Dermis blood vessel endothelial cell (primary cell): ENCODE measurements at regions not wholly inside any gene's neighbourhood (a gene's known extent, or its start where the extent isn't known, plus 50 kb on each side); places are given as distances from the start of the nearest gene placed in this dataset.
"Not testable (repeated sequence)": the region's sequence is repeated elsewhere in the genome, so short reads cannot be mapped to it uniquely, and the experiment has no call there.

ENCODE experiments used
- DNase-seq: peaks from one replicate; pipeline ENCODE4 v3.0.0; 2010

DNA sequence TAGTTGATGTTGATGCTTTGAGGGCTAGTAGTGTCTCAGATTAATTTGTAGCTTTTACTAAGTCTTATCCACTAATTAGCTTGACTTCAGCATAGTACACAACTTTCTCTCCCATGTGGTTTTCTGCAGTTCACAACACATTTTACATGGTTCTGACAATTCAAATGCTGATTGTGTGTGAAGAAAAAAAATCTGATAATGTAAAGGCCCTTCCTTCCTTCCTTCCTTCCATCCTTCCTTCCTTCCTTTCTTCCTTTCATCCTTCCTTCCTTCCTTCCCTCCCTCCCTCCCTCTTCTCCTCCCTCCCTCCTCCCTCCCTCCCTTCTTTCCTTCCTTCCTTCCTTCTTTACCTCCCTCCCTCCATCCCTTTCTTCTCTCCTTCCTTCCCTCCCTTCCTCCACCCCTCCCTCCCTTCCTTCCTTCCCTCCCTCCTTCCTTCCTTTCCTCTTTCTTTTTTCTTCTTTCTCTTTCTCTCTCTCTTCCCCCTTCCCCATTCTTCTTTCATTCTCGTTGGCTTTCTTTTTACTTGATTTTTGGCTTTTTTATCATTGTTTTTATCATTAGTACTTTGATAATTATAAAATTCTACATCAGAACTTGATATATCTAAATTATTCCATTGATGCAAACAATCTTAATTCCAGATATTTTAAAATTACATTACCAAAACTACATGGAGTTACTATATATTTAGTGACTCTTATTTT, 1415.6 kb downstream of the LRFN5 start:
- DNase-seq: no peak

DNA sequence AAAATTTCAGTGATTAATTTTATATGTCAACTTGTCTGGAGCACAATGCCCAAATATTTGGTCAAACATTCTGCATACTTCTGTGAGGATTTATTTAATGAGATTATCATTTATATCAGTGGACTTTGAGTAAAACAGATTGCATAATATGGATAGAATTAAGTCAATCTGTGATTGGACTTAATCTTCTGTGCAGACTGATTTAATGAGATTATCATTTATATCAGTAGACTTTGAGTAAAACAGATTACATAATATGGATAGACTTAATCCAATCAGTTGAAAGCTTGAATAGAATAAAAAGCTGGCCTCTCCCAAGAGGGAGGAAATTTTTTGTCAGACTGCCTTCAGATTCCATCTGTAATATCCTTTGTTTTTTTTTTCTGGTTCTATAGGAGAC, 1413.2 kb downstream of the LRFN5 start:
- no peak for DNase-seq

DNA sequence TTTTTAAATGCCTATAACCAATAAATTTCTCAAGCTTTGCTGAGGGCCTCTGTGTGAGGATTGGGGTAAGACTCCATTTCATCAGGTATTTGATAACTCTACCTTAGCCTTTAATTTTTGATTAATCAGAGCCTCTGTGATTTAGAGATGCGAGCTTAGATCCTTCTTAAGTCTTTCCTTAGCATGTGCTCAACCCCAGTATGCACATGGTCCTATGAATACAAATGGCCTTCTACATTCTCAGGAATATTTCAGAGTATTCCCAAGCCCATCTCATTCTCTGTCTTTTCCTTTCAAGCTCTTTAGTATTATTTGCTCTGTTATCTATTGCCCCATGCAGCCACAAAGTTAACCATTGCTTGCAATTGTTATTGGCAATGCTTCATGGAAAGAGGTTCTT, 1407.7 kb downstream of the LRFN5 start:
- DNase-seq: no peak

DNA sequence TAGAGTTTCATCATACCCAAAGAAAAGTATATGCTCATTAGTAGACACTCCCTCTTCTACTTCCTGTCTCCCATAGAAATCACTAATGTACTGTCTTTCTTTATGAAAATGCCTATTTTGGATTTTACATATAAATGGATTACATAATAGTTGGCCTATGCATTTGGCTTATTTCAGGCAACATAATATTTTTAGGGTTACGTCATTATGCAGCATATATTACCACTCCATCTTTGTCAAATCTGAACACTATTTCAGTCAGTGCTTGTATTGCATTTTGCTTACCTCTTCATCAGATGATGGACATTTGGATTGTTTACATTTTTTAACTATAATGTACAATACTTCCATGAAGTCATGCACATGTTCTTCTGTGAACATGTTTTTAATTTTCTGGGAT, 1406.1 kb downstream of the LRFN5 start:
- DNase-seq: no peak

DNA sequence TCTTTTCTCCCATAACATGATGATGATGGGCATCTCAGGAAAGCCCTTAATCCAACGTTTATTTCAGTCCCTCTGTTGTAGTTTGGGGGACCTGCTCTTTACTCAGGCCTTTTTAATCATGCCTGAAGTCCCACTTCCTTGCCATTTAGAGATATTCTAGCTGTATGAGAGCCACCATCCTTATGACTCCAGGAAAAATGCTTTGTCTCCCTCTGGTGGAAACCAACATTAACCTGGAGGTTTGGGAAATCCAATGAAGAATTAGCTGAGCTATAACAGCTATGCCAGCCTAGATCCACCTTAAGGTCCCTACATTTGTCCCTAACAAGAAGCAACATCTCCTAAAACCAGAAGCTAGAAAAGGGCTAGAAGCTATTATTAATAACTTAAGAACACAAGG, 1399.1 kb downstream of the LRFN5 start:
- no peak for DNase-seq

DNA sequence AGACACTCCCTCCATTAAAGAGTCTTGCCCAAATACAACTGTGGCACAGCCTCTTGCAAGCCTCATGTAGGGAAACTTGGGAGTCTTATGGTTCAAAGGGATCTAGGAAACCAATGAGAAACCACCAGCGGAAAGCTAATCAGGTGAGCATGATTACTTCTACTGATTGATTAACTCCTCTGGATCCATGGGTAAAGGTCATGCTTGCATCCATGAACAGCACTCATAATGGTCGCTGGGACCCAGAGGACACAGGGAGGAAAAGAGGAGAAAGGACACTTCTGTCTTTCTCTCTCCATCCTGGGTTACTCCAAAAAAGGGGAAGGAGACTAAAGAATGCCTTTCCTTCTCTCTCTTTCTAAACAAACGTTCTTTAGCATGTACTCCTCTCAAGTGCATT, 1397.2 kb downstream of the LRFN5 start:
- DNase-seq: peak; percentile 1

DNA sequence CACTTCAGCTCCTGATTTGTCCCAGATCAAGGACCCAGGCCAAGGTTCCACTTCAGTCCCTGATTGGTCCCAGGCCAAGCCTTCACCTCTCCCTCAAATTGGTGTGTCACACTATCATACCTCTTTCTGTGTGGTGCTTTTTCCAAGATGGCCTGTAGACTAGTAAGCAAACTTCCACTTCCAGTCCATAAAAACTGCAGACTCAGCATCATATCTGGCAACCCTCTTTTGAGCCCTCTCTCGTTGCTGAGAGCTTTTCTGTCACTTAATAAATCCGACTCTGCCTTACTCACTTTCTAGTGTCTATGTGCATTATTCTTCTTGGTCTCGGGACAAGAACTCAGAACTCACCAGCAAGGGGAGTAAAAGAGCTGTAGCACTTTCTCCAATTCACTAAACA, 1395.1 kb downstream of the LRFN5 start:
- DNase-seq: no peak

DNA sequence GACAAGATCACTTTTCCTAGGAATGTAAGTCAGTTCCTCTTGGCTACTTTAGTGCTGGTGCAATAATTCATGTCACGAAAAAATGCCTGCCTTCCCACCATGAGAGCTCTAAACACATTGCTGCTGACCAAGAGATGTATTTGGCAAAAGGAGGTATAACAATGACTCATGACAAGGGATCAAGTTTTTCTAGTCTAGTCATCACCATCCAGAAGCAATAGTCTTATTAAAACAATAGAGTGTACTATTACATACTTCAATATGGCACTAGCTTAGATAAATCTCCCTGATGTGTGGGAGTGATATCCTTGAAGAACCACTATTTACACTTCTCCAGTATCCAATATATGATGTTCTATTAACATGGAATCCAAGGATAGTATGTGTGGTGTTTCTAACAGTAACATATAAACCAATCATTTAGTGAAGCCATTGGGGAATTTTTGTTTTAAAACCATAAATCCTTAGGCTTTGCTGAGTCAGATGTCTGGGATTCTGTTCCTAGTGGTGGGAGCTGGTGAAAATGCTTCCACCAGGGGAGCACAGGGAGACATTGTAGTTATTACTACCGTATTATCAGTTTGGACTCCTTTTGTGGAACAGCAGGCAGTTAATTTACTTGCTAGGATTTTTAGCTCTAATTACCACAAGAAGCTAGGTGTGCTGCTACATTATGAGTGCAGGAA, 1387.5 kb downstream of the LRFN5 start:
- DNase-seq: no peak

DNA sequence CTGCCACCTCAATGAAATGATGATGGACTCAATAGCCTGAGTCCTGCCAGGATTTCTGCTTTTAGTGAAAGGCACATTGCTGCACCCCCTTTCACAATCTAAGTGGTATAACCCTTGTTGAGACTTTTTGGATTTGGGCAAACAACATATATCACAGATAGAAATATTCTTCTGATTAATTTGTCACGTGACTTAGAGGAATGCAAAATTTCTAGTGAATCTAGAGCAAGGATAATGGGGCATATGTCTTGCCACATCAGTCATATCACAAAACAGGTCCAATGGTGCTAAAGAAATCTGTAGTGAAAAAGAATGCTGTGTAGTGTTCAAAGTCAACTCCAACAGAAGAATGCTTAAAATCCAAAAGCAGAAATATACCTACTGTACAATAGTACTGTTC, 1386.3 kb downstream of the LRFN5 start:
- no peak for DNase-seq

DNA sequence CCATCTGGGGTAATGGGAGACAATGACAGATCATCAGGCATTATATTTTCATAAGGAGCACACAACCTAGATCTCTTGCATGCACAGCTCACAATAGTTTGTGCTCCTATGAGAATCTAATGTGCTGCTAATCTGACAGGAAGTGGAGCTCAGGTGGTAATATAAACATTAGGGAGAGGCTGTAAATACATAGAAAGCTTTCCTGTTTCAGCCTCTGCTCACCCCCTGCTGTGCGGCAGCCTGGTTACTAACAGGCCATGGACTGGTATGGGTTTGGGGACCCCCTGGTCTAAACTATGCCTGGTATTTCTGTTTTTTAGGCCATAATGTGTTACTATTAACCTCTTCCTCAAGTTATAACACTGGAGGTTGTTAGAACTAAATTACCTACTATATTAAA, 1373.7 kb downstream of the LRFN5 start:
- no peak for DNase-seq

DNA sequence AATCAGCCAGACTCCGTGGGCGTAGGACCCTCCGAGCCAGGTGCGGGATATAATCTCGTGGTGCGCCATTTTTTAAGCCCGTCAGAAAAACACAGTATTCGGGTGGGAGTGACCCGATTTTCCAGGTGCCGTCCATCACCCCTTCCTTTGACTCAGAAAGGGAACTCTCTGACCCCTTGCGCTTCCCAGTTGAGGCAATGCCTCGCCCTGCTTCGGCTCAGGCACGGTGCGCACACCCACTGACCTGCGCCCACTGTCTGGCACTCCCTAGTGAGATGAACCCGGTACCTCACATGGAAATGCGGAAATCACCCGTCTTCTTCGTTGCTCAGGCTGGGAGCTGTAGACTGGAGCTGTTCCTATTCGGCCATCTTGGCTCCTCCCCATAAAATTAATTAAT, 1366.5 kb downstream of the LRFN5 start:
- DNase-seq: not testable (repeated sequence)

DNA sequence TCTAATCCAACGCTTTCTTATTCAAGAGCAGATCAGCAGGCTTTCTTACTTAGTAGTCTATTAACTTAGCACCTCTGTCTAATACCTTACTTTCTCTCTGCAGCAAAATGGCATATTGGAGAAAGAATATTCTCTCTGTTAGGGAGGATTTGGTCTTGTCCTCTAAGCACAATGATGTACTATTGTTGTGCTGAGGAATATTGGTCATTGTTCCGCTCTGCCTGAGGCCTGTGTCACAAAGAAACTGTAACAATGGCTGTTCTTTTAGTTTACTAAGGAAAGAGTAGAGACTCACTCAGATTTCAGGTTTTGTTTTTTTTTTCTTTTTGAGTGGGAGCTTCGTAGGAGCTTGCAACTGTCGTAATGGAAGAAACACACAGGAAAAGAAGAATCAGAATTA, 1358.8 kb downstream of the LRFN5 start:
- DNase-seq: no peak

DNA sequence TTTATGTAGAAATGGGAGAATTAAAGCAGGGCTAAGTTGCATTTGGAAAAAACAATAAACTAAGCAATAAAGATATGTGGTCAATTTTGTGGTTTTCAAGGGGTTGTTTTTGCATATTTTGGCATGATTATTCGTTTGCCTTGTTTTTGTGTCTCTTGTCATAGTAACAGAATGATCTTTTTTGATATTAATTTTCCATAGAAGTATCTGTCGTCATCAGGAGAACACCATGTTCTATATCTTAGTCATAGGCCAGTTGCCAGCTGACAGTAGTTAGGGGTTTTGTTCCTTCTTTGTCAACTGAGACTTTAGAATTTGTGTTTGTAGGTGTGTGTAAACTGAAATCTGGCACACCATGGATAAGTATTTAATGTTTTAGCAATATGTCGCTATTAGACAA, 1354.8 kb downstream of the LRFN5 start:
- DNase-seq: no peak

DNA sequence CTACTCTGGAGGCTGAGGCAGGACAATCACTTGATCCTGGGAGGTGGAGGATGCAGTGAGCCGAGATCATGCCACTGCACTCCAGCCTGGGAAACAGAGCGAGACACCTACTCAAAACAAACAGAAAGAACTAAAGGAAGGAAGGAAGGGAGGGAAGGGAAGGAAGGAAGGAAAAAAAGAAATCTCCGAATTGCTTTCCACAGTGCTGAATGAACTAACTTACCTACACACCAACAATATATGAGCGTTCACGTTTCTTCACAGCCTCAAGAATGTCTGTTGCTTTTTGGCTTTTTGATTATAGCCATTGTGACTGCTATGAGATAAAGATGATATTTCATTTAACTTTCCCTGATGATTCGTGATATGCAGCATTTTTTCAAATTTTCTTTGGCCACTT, 1343.7 kb downstream of the LRFN5 start:
- DNase-seq: no peak

DNA sequence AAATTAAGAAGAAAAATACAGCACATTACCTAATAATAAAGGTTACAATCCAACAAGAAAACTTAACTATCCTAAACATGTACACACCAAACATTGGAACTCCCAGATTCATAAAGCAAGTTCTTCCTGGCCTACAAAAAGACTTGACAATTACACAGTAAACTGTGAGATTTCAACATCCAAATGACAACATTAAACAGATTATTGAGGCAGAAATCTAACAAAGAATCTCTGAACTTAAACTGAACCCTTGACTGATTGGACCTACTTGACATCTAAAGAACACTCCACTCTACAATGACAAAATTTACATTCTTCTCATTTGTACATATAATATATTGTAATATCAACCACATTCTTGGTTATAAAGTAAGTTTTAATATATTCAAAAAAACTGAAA, 1341.3 kb downstream of the LRFN5 start:
- DNase-seq: no peak

DNA sequence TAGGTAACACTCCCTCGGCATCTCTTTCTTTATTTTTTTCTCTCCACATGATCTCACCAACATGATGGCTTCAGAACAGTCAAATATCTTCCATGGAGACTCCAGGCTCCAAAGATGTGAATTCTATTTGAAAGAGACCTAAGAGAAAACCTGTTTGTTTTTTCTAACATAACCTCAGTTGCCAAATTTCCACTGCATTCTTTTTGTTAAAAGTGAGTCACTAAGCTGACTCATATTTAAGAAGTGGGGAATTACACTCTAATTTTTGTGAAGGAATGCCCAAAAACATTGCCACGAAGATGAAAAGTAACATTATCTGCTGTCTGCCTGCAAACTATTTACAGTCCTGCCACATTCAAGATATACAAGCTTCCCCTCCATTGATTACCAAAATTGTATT, 1337.6 kb downstream of the LRFN5 start:
- DNase-seq: no peak

DNA sequence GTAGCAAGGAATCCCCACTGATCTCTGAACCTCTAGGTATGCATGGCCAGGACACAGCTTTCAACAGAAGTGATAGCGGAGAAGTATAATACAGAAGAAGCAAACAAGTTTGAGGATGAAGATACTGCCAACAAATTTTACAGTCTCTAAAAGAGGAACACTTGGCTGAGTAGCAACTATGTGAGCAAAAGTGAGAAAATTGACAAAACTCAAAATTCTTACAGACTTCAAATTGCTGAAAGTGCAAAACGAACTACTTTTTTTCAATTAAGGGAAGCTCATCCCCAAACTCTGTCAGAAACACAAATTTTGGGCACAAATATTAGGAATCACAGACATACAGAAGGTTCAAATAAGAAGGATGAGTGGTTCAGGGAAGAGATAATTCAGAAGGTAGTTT, 1324.6 kb downstream of the LRFN5 start:
- no peak for DNase-seq

DNA sequence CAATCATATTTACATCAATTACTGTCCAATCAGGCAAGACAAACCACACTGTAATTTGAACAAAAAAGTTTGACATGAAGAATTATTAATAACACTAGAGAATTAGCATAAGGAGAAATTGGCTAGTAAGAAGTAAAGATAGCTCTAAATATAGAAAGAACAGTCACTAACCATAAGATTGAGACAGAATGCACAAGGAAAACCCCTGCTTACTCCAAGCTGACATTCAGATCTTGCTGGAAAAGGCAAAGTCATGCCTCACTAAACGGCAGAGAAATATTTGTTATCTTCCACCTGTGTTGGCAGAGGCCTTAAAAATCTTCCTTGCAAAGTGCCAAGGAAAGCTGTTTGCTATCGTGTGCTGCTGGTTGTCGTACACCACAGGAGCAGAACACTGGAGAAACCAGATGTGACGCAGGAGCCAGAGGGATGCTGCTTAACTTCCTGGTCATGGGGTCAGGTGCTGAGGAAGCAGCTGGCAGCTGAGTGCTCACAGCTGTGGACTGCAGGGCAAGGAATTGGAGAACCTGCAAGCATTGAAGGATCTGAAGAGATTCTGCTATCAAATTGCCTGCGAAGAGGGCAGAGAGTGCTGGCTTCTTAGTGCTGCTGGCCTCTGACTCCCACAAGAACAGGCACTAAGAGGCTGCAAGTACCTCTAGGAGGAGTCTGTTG, 1323.3 kb downstream of the LRFN5 start:
- DNase-seq: no peak

DNA sequence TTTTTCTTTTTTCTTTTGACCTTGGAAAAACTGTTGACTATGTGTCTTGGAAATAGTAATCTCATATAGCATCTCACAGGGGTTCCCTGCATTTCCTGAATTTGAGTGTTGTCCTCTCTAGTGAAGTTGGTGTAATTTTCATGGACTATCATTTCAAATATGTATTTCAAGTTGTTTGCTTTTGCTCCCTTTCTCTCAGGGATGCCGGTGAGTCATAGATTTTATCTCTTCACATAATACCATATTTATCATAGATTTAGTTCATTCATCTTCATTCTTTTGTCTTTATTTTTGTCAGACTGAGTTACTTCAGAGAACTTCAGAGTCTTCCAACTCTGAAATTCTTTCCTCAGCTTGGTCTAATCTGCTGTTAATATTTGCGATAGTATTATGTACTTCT, 1320.6 kb downstream of the LRFN5 start:
- DNase-seq: no peak

DNA sequence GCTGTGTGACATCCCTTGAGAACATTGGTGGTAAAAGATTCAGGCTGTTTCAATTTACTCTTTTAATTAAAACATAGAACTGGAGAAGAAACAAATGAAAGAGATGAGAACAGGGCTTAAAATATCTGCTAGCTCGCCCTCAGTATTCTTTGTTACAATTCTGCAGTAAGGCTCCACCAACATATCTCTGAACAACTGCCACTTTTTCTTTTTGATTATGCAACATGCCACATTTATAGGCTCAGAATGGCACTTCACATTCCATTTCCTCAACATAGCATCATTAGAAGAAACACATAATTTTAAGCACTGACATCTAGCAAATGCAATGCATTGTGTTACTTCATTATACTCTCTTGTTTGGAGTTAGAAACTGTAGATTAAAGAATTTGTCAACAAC, 1315.2 kb downstream of the LRFN5 start:
- no peak for DNase-seq

DNA sequence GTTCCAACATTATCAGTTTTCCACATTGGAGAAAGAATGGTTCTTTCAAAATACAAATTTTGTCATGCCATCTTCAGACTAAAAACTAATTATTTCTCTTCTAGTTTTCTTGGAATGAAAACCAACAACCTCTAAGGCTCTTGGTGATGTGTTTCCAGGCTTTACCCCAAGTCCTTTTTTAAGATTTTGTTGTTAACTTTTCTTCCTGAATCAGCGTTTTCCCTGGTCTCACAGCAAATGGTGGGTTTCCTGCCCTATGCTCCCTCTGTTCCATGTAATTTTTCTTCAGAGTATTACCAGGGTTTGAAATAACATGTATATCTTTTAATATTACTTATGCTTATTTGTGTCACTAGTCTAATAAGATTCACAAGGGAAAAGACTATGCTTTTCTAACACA, 1311.9 kb downstream of the LRFN5 start:
- DNase-seq: no peak

DNA sequence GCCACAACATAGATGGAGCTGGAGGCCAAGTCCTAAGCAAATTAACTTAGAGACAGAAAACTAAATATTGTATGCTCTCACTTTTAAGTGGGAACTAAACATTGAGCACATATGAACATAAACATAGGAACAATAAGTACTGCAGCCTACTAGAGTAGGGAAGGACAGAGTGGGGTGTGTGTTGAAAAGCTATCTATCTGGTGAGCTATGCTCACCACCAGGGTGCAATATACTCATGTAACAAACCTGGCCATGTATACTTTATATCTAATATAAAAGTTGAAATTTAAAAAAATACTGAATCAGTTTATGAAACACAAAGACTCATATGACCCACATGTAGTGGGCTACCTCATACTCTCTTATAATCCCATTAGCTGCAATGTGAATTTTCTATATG, 1305.0 kb downstream of the LRFN5 start:
- DNase-seq: no peak

DNA sequence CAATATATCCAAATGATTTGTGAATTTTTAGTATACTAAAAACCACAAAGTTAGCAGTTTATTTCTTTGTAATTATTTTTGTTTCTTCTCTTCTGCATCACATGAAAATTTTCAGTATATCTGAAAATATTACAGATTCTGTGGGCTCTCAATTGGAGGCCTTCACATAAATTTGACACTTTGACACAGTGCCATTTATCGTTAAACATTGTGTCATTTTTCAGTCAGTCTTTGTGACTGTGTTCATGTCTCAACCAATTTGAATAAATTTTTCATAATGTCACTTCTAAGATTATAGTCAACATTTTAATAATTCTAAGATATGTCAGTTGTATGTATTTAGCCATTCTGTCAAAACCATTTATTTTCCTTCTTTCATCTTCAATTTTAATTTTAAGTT, 1303.0 kb downstream of the LRFN5 start:
- no peak for DNase-seq

DNA sequence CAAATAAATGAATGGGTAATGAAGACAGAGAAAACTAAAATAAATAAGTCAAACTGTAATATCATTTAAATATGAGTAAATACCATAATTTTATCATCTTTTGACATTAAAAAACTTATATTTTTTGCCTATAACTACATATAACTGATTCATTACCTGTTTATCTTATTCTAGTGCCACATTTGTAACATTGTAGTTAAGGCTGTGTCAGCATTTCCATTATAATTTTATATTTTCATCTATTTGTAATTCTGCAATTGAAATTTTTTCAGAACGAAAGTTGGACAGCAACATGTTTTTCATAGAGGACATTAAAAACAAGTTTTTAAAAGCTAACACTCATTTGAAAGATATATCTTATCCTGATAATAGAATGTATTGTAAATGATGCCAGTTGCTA, 1286.5 kb downstream of the LRFN5 start:
- DNase-seq: no peak
